NCI-H524 (cell line): ENCODE measurements at regions not wholly inside any gene's neighbourhood (a gene's known extent, or its start where the extent isn't known, plus 50 kb on each side); places are given as distances from the start of the nearest gene placed in this dataset.

Source experiments
- DNase-seq, 2 experiments: peaks; one replicate each; lab custom pipeline; 2025; lab: John Stamatoyannopoulos, UW

GRCh38 chr12:89993632-89994031 is 285.0 kb upstream of the ATP2B1 start:
- DNase-seq, result no peak

- DNase-seq, result no peak
Observed at GRCh38 chr12:89992668-89993451, 284.2 kb upstream of the ATP2B1 start.

DNA sequence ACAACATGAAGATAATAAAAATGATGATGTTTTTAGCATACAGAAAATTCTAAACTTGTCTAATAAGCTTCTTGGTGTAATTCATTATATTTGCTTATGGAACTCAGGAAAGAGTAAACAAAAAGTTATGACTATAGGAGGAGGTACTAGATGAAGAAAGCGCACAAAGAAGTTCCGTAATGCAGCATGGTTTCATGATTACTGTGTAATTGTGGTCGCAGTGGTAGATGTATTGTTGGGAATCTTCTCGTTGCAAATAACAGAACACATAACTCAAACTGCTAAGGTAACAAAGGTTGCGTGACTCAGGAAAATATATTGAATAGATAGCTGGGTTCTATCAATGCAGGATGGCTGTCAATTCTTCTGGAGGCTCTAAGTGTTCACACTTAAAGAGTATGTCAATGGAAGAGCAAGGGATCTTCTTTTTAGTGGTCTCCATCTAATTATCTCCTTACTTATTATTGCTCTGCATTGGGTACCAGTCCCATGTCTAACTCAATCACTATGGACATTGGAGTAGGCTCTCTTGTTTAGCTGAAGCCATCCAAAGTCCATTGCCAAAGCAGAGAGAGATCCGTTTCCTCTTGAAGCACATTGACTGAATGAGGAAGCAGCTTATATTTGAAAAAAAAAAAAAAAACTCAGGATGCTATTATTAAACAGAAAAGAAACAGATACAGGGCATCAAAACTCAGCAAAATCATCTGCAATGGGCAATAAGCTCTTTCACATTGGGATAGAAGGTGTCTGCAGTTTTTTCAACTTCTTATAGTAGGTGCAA is 283.4 kb upstream of the ATP2B1 start:
- no peak for DNase-seq

GRCh38 chr12:89988188-89988915 is 279.7 kb upstream of the ATP2B1 start:
- DNase-seq, result no peak

DNA sequence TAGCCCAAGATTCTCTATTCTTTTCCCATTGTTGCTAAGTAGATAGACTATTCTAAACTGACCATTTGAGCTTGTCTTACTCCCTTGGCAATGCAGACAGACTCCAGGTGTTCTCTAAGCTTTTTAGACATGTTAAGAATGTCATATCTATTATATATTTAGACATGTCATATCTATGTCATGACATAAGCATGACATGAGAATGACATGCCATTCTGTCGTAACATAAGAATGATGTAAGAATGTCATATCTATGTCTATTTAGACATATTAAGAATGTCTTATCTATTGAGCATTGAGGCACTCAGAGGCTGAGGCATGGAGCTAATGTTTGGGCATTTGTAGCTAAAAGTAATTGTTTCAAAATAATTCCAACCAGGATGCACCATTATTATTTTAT is 277.3 kb upstream of the ATP2B1 start:
- no peak for DNase-seq

DNA sequence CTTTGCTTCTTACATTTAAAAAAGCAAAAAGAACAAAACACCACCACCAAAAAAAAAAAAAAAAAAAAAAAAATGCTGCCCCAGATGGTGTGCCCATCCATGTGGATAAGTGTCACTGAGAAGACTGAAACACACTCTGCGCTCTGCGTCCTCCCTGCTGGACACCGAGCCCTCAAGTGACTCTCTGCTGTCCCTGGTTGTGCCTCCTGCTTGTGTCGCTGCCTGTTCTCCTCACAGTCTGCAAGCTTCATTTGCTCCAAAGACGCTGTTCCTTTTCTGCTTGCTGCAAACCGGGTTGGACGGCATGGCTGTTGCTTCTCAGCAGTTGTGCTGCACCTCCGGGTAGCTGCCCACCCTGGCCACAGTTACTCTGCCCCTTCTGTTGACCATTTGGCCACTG is 276.2 kb upstream of the ATP2B1 start:
- peak in 1 of 2 experiments; percentile 55 for DNase-seq

GRCh38 chr12:89983622-89984021 is 275.0 kb upstream of the ATP2B1 start:
- peak in 1 of 2 experiments; percentile 1 for DNase-seq

GRCh38 chr12:89980236-89980635 is 271.6 kb upstream of the ATP2B1 start:
- DNase-seq, result no peak

- DNase-seq, result peak; percentile 4 to 49
Observed at GRCh38 chr12:89977405-89978085, 268.9 kb upstream of the ATP2B1 start.

- DNase-seq, result no peak
Observed at GRCh38 chr12:89976866-89977265, 268.2 kb upstream of the ATP2B1 start.

DNA sequence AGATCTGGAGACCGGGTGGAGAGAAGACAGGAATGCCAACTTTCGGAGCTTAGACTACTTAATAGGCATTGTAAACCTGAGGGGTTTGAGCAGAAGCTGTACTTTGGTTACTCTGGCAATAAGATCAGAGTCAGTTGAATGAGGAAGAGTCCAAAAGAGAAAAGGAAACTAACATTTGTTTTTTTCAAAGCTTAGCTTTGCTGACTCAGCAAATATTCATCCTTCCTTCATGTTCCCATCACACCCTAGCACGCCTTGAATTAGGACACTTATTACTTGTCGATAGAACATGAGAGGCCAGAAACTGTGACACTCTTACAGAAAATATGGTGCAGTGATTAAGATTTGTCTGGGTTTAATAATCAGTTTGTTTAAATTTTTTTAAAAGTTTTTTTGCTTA is 266.9 kb upstream of the ATP2B1 start:
- no peak for DNase-seq

- no peak for DNase-seq
Observed at GRCh38 chr12:89971880-89972279, 263.2 kb upstream of the ATP2B1 start.

DNA sequence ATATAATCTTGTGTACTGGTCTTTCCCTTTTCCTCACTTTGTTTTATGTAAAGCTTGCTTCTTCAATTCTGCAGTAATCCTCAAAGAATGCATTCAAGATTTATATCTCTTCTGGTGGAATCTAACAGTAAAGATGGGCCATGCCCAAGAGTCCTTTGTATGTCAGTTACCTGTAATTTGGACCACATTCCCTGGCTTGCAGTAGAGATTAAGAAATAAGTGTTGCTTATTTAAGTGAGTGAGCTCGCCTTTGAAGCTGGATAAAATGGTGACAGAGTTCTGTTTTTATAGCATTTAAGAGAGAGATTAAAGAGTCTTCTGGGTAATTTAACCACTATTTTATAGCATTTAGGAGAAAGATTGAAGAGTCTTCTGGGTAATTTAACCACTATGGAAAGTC is 262.1 kb upstream of the ATP2B1 start:
- DNase-seq, result no peak

DNA sequence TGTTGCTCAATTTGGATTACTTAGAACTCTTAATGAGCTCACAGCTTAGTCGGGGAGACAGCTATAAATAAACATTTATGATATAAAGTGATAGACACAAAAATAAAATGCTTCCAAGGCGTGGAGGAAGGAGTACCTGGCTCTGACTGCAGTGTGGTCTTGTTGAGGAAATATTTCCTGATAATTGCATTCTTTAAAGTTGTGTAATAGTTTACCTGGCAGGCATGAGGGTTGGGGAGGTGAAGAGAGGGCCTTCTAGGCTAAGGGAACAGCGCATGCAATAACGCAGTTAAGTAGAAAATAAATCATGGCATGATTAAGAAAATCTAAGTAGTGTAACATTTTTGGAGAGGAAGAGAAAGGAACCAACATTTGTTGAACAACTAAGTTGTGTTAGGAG is 260.5 kb upstream of the ATP2B1 start:
- DNase-seq, result no peak

GRCh38 chr12:89968151-89968700 is 259.6 kb upstream of the ATP2B1 start:
- DNase-seq, result no peak

DNA sequence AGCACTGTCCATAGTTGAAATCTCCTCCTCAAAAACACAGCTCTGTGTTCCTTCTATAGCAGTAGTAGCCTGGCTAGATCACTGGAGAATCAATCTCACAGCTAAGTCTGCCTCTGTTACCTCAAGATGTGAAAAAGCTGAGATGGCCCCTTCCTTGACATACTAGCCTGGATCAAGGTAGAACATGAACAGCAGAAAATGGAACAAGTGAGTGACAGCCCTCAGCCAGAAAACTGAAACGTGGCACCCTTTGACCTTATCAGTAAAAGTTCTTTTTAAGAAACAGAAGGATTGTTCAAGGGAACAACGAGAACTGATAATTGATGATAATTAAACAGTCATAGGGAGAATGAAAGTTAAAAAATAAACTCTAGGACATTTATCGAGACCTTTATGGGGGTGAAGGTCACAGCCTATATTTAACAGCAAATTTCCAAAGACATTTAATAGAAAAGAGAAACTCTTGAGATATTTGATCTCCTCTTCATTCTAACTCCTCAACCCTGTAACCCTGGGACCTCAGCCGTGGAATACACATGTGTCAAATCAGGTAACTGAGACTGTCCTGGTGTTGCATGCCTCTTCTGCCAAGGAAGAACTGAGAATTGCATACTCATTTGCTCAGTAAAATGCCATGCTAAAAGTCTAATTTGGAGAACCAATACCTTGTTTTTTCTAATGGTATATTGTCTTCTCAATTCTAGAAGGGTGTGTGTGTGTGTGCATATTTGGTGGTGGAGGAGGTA is 258.0 kb upstream of the ATP2B1 start:
- no peak for DNase-seq

DNA sequence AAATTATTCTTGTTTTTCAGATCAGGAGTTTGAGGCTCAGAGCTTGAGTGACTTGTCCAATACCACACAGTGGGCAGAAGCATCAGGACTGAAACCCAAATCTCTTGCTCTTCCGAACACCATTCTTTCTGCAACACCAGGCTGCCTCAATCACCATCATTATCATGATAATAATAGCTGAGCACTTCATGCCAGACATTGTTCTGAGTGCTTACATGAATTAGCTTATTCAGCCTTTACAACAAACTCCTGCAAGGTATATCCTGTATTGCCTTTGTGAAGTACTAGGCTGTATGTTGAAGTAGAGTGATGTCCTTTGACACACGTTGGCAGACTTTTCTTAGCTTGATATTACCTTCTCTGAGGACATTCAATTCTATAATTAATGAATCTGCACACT is 257.4 kb upstream of the ATP2B1 start:
- DNase-seq, result no peak

- DNase-seq, result no peak
Observed at GRCh38 chr12:89962648-89963047, 254.0 kb upstream of the ATP2B1 start.

DNA sequence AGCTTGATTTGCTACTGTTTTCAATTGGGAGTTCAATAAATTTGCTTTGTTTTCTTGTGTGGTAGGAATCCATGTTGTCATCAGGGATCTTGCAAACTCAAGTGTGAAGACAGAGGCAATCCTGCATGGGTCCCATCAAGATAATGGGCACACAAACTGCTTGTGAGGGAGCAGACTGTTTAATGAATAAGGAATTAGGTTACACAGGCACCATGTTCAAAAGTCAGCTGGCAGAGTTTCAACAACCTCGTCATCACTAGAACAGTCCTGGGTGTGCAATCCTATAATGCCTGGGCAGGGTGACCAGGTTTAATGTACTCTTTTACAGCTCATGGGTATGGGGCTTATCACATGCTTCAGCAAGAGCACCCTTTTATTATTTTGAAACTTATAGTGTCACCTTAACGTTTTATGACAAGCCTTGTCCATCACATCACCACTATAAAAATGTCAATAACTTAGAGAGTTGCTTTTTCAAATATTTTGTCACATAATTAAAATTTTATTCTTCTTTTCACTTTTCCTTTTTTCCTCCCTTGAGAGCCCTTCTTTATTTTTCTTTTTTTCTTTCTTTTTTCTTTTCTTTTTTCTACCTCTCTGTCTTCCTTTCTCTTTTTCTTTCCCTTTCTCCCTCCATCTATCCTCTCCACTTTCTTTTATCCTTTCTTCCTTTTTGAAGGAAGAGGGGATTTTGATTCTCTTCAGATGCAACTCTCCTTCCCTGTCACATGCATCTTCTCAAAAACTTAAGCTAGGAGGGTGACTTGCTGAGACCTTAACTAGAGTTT is 252.2 kb upstream of the ATP2B1 start:
- DNase-seq, result no peak

- DNase-seq, result no peak
Observed at GRCh38 chr12:89960011-89960507, 251.4 kb upstream of the ATP2B1 start.
